ENCODE measurements at regions not wholly inside any gene's neighbourhood (a gene's known extent, or its start where the extent isn't known, plus 50 kb on each side); places are given as distances from the start of the nearest gene placed in this dataset.
"Not testable (repeated sequence)": the region's sequence is repeated elsewhere in the genome, so short reads cannot be mapped to it uniquely, and the experiment has no call there.

DNA sequence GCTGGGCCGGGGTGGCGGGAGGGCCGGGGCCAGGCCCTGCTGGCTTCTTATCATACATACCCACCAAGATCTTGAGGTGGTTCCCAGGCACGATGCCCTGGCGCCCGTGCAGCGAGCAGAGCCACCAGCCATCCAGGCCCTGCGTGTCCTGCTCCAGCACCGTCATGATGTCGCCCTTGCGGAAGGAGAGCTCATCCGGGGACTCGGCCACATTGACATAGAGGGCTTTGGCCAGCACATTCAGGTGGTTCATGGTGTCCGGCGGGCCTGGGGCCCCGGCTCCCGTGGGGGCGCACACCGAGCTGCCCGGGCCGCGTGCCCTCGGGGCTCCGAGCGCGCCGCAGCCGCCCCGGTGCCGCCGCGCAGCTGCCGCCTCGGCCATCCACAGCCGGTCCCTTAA, 467.5 kb downstream of the GOLGA6L6 start:
- peak in 1 of 2 donors; percentile 82 for DNase-seq (ENCODE audit: low spot score in 2 of 2)
- H3K4me3 ChIP-seq (ENCODE audit: low read depth, poor library complexity, severe bottlenecking); intact Hi-C loops (cut with DNase I; ENCODE audit: low total_unique reads): not testable (repeated sequence)
- WGBS, 2 donors, result 96% methylated on average over 10 of the region's 35 CpGs; no CpG with 5 or more reads in 1 of the 2 donors

DNA sequence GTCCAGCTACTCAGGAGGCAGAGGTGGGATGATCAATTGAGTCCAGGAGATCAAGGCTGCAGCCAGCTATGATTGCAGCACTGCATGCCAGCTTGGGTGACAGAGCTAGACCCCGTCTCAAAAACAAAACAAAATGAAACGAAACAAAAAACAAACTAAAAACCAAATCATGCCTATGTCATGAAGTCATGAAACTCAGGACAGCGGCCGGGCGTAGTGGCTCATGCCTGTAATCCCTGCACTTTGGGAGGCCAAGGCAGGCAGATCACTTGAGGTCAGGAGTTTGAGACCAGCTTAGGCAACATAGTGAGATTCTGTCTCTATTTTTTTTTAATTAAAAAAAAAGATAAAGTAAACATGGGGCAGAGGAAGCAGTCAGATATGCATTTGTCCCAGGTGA, 472.6 kb downstream of the GOLGA6L6 start:
- DNase-seq (ENCODE audit: low spot score in 2 of 2); intact Hi-C loops (cut with DNase I; ENCODE audit: low total_unique reads); H3K4me3 ChIP-seq (ENCODE audit: low read depth, poor library complexity, severe bottlenecking): not testable (repeated sequence)
- 67 to 90% methylated on average over 2 to 4 of the region's 5 CpGs for WGBS, 2 donors

- intact Hi-C loops (cut with DNase I; ENCODE audit: low total_unique reads); H3K4me3 ChIP-seq (ENCODE audit: low read depth, poor library complexity, severe bottlenecking); DNase-seq (ENCODE audit: low spot score in 2 of 2): not testable (repeated sequence)
- WGBS, 2 donors, result 56 to 64% methylated on average over 2 to 3 of the region's 5 CpGs
These were observed 475.4 kb downstream of the GOLGA6L6 start for GRCh38 chr15:20066173-20066572.

DNA sequence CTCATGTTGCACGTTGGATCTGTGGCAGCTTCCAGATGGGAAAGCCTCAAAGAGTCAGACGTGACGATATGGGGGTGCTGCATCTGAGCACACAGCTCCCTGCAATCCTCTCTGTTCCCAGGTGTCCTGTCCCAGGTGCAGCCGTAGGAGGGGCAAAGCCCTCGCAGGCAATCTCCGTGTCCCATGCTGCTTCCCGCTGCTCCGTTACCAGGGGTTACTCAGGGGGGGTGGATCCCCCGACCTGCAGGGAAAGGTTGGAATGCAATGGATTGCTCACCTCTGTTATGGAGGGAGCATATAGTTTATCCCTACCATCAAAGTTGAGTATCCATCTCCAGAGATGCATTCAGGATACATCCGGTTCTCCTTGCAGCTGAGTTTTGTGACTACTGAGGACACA, 476.1 kb downstream of the GOLGA6L6 start:
- intact Hi-C loops (cut with DNase I; ENCODE audit: low total_unique reads); DNase-seq (ENCODE audit: low spot score in 2 of 2); H3K4me3 ChIP-seq (ENCODE audit: low read depth, poor library complexity, severe bottlenecking): not testable (repeated sequence)
- WGBS, 2 donors, result 75 to 81% methylated on average over 6 to 9 of the region's 10 CpGs

DNA sequence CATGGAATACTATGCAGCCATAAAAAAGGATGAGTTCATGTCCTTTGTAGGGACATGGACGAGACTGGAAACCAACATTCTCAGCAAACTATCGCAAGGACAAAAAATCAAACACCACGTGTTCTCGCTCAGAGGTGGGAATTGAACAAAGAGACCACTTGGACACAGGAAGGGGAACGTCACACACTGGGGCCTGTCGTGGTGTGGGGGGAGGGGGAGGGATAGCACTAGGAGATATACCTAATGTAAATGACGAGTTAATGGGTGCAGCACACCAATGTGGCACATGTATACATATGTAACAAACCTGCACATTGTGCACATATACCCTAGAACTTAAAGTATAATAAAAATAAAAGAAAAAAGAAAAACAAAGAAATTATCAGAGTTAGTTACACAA, 478.4 kb downstream of the GOLGA6L6 start:
- H3K4me3 ChIP-seq (ENCODE audit: low read depth, poor library complexity, severe bottlenecking); DNase-seq (ENCODE audit: low spot score in 2 of 2); intact Hi-C loops (cut with DNase I; ENCODE audit: low total_unique reads): not testable (repeated sequence)
- WGBS, 2 donors, result 47 to 72% methylated on average over 7 of the region's 7 CpGs

DNA sequence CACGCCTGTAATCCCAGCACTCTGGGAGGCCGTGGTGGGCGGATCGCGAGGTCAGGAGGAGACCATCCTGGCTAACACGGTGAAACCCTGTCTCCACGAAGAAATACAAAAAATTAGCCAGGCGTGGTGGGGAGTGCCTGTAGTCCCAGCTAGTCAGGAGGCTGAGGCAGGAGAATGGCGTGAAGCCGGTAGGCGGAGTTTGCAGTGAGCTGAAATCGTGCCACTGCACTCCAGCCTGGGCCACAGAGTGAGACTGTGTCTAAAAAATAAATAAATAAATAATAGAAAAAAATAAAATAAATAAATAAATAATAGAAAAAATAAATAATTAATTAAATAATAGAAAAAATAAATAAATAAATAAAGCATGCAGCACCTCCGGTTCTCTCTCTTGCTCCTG, 480.8 kb downstream of the GOLGA6L6 start:
- H3K4me3 ChIP-seq (ENCODE audit: low read depth, poor library complexity, severe bottlenecking); intact Hi-C loops (cut with DNase I; ENCODE audit: low total_unique reads); DNase-seq (ENCODE audit: low spot score in 2 of 2): not testable (repeated sequence)
- 88 to 91% methylated on average over 8 to 12 of the region's 13 CpGs for WGBS, 2 donors

GRCh38 chr15:20056871-20057270, 484.7 kb downstream of the GOLGA6L6 start:
- H3K4me3 ChIP-seq (ENCODE audit: low read depth, poor library complexity, severe bottlenecking); intact Hi-C loops (cut with DNase I; ENCODE audit: low total_unique reads); DNase-seq (ENCODE audit: low spot score in 2 of 2): not testable (repeated sequence)
- WGBS, 2 donors, result 61 to 80% methylated on average over 5 of the region's 5 CpGs

DNA sequence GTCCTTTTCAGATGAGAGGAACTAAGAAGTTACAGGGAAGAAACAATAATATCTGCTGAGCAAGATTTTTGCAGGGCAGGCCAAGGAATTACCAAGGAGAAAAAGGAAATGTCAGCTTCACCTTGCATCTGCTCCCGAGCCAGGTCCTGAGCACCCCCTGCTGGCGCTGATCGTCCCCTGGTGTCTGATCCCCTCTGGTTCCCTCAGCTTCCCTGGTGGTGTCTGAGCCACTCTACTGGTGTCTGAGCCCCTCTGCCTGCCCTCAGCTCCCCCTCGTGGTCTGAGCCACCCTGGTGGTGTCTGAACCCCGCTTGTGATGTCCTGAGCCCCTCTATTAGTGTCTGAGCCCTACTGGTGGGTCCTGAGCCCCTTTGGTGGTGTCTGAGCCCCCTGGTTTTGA, 485.7 kb downstream of the GOLGA6L6 start:
- 45 to 64% methylated on average over 4 to 5 of the region's 5 CpGs for WGBS, 2 donors
- DNase-seq (ENCODE audit: low spot score in 2 of 2); intact Hi-C loops (cut with DNase I; ENCODE audit: low total_unique reads); H3K4me3 ChIP-seq (ENCODE audit: low read depth, poor library complexity, severe bottlenecking): not testable (repeated sequence)

GRCh38 chr15:20048189-20048588, 493.4 kb downstream of the GOLGA6L6 start:
- intact Hi-C loops (cut with DNase I; ENCODE audit: low total_unique reads); H3K4me3 ChIP-seq (ENCODE audit: low read depth, poor library complexity, severe bottlenecking): not testable (repeated sequence)
- 78 to 84% methylated on average over 9 to 16 of the region's 16 CpGs for WGBS, 2 donors
- DNase-seq (ENCODE audit: low spot score in 2 of 2), result peak in 1 of 2 donors; percentile 25

- no CpG with 5 or more reads among the region's 5 CpGs for WGBS, 2 donors
- intact Hi-C loops (cut with DNase I; ENCODE audit: low total_unique reads); H3K4me3 ChIP-seq (ENCODE audit: low read depth, poor library complexity, severe bottlenecking); DNase-seq (ENCODE audit: low spot score in 2 of 2): not testable (repeated sequence)
These were observed 496.4 kb downstream of the GOLGA6L6 start for GRCh38 chr15:20045165-20045564.

DNA sequence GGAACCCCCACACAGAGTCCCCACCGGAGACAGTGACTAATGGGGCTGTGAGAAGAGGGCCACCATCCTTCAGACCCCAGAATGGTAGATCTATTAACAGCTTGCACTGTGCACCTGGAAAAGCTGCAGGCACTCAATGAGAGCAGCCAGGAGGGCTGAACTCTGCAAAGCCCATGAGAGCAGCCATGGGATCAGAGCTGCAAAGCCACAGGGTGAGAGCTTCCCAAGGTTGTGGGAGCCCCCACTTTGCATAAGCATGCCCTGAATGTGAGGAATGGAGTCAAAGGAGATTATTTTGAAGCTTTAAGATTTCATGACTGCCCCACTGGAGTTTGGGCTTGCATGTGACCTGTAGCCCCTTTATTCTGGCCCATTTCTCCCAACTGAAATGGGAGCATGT, 500.9 kb downstream of the GOLGA6L6 start:
- DNase-seq (ENCODE audit: low spot score in 2 of 2), result peak in 1 of 2 donors; percentile 13
- H3K4me3 ChIP-seq (ENCODE audit: low read depth, poor library complexity, severe bottlenecking); intact Hi-C loops (cut with DNase I; ENCODE audit: low total_unique reads): not testable (repeated sequence)
- no CpG with 5 or more reads among the region's 1 CpG for WGBS, 2 donors

GRCh38 chr15:20025040-20025439, 516.6 kb downstream of the GOLGA6L6 start:
- intact Hi-C loops (cut with DNase I; ENCODE audit: low total_unique reads); DNase-seq (ENCODE audit: low spot score in 2 of 2); H3K4me3 ChIP-seq (ENCODE audit: low read depth, poor library complexity, severe bottlenecking): not testable (repeated sequence)
- no CpG with 5 or more reads among the region's 2 CpGs for WGBS, 2 donors

GRCh38 chr15:20022349-20022748, 519.3 kb downstream of the GOLGA6L6 start:
- WGBS, 2 donors, result 30 to 90% methylated on average over 1 of the region's 6 CpGs
- DNase-seq (ENCODE audit: low spot score in 2 of 2); H3K4me3 ChIP-seq (ENCODE audit: low read depth, poor library complexity, severe bottlenecking); intact Hi-C loops (cut with DNase I; ENCODE audit: low total_unique reads): not testable (repeated sequence)

GRCh38 chr15:20021351-20021750, 520.2 kb downstream of the GOLGA6L6 start:
- H3K4me3 ChIP-seq (ENCODE audit: low read depth, poor library complexity, severe bottlenecking); DNase-seq (ENCODE audit: low spot score in 2 of 2); intact Hi-C loops (cut with DNase I; ENCODE audit: low total_unique reads): not testable (repeated sequence)
- WGBS, 2 donors, result 79 to 83% methylated on average over 2 of the region's 7 CpGs

GRCh38 chr15:20020588-20020987, 521.0 kb downstream of the GOLGA6L6 start:
- intact Hi-C loops (cut with DNase I; ENCODE audit: low total_unique reads); H3K4me3 ChIP-seq (ENCODE audit: low read depth, poor library complexity, severe bottlenecking): not testable (repeated sequence)
- WGBS, 2 donors, result no CpG with 5 or more reads among the region's 5 CpGs
- peak in 1 of 2 donors; percentile 20 for DNase-seq (ENCODE audit: low spot score in 2 of 2)

DNA sequence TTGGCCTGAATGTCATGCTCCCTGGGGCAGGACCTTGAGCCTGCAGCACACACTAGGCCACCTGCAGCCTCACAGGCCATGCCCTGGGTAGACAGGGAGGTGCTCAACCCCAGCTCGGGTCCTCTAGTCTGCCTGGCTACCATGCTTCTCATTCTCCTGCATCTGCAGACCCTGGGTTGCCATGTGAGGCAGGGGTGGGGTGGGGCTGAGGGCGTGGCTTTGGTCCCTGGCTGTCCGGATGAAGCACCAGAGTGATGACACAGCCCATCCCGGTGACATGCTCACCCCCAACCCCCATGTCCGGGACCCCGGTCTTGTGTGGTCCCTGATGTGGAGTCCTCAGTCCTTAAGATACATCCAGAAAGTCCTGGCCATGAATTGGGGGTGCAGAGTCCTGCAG, 521.8 kb downstream of the GOLGA6L6 start:
- 75% methylated on average over 1 of the region's 6 CpGs; no CpG with 5 or more reads in 1 of the 2 donors for WGBS, 2 donors
- DNase-seq (ENCODE audit: low spot score in 2 of 2), result peak in 1 of 2 donors; percentile 26
- H3K4me3 ChIP-seq (ENCODE audit: low read depth, poor library complexity, severe bottlenecking); intact Hi-C loops (cut with DNase I; ENCODE audit: low total_unique reads): not testable (repeated sequence)
